NCI-H446 treated with DMSO at 0.1 percent for 48 hours (cell line): ENCODE measurements at regions not wholly inside any gene's neighbourhood (a gene's known extent, or its start where the extent isn't known, plus 50 kb on each side); places are given as distances from the start of the nearest gene placed in this dataset.
A peak's percentile ranks its signal among the peaks of the same experiment; 100 is the strongest.

Source experiments
- DNase-seq: peaks from one replicate; lab custom pipeline; 2025; lab: John Stamatoyannopoulos, UW

DNA sequence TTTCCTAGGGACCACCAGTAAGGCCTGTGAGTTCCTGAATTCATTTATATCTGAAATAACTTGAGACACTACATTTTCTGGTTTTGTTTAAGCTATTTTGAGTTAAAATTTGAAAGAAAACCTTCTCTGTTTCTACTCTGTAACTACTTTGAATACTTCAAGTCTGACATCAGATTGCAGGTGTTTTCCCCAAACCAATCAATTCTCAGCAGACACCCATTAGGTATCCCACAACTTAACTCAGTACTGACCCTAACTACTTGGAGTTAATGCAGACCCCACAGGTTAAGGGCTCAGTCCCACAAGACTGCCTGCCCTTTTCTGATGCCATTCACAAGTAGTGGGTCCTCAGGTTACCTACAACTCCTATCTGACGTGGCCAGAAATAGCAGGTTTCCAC, 1100.0 kb upstream of the SLIT2 start:
- no peak for DNase-seq

DNA sequence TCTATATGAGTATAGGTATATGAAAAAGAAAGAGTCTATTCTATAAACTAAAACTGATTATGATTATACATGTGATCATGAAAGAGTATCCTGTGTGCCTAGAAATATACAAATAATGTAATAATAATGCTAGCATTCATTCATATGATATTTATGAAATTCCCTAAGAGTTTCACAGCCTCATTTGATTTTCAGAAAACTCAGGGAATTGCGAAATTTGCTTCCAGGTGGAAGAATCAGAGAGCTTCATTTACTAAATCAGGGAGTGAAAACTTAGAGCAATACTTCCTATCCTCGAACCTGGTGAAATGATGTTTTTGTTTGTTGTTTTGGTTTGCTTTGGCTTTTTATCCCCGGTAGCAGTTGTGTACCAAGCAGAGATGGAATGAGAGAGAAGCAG, 1105.7 kb upstream of the SLIT2 start:
- DNase-seq = no peak

DNA sequence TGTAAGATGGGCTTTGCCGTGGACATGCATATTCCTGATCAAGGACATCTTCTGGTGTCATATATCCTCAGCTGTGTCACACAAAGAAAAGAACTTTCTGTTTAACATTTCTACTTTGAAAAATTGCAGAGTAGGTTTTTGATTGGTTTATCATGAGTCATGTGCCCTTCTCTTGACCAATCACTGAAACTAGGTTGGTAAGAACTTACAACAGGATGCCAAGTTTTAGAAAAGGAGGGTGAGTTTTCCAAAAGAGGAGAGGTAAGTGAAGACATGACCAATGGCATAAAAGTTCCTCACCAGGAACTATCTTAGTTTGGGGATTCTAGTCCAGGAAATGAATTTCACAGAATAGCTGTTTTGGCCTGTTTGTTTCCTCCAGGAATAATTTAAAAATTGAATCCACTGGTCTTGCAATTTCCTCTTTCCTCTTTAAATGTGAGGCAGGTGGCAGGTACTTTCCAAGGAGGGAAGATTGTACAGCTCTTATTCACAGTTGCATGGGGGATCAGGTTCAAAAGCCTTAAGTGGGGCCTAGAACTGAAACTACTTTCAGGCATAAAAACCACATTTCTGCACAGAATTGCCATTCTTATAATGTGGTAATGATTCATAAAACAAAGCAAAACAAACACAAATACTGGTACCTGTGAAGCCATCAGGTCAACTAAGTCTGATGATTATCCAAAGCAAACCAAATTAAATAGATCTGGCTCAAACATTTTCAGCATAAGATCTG, 1114.5 kb upstream of the LCORL start:
- DNase-seq = no peak

DNA sequence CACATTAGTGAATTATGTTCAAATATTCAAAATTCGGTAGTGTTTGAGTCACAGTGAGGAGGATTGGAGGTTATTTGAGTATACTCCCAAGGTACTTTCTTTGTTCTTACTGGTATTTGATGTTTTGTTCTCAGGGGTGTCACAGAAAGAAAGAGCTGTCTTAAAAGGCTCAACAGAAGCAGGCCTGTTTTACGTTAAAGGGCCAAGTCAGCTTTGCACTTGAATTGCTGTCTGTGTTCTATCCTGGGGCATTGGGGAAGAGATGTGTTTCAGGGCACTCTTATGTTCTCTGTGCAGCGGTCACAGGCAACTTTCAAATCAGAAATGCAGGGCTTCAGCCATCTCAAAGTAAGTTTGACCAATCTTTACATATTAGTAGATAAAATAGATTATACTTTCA, 1113.1 kb upstream of the LCORL start:
- no peak for DNase-seq

DNA sequence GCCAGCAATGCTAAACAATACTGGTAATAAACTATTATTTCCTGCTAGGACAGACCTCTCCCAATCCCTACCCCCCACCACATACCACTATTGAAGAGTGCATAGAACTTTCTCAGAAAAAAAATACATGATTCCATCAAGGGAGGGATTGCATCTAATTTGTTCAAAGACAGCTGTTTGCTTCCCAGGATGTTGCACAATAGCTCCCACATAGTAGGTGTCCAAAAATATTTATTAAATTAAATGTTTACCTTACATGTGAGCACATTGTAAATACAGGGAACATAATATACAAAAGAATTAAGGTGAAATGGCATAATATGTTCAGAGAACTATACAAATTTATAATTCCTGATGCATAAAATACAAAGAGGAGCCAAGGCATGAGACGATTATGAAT, 1111.8 kb upstream of the LCORL start:
- no peak for DNase-seq

DNA sequence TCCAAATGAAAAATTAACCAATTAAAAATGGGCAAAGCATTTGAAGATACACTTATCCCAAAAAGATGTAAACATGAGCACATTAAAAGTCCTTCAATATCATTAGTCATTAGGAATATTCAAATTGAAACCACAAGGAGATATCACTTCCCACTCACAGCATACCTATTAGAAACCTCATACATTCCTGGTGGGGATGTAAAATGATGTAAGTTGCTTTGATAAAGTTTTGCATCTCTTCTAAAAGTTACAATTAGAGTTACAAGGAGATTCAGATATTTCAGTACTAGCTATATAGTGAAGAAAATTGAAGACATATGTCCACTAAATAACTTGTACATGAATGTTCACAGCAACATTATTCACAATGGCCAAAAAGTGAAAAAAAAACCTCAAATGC, 1109.3 kb upstream of the LCORL start:
- DNase-seq = no peak

DNA sequence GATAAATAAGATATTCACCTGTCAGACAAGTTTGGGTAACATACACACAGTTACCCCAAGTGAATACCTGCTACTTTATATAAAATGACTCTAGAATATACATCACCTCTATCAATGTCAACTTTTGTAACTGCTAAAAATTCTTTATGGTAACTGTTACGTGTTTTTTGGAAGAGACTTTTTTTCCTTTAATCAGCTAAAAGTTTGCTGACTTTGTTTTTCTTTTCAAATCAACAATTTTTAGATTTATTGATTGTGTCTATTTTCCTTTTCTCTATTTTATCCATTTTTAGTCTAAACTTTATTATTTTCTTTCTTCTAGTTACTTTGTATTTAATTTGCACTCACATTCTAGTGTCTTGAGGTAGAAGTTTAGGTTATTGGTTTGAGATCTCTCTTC, 1106.6 kb upstream of the LCORL start:
- DNase-seq = no peak

DNA sequence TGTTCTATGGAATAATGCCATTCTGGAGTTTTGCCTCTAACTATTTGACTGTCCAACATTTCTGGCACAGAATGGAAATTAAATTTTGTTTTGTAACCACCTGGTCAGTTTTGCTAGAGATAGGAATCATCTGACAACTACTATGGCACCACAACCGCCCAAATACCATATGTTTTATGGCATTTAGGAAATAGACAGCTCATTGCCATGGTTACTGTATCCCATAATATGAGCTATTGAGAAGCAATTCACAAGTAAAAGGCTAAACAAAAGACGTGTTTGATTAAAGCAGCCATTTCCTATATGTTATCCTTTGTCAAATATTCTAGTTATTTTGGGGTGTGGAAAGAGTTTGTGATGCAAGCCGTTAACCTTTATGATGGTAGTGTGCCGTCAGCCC, 1105.3 kb upstream of the LCORL start:
- no peak for DNase-seq

DNA sequence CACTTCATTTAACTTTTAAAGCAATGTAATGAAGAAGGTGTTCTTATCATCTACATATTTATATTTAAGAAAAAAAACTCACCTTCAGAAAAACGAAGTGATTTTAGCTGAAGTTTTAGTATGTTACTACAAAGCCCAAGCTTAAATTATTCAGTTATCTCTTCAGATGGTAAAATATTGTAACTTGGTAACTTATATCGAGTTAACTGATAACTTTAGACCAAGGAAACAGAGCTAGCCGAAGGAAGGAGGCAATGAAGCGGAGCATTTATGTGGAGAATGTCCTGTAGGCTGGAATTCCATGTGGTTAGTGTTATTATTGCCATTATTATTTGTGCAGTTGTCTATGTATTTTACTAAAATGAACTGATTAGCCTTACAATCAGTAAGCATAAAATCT, 1102.1 kb upstream of the LCORL start:
- no peak for DNase-seq

DNA sequence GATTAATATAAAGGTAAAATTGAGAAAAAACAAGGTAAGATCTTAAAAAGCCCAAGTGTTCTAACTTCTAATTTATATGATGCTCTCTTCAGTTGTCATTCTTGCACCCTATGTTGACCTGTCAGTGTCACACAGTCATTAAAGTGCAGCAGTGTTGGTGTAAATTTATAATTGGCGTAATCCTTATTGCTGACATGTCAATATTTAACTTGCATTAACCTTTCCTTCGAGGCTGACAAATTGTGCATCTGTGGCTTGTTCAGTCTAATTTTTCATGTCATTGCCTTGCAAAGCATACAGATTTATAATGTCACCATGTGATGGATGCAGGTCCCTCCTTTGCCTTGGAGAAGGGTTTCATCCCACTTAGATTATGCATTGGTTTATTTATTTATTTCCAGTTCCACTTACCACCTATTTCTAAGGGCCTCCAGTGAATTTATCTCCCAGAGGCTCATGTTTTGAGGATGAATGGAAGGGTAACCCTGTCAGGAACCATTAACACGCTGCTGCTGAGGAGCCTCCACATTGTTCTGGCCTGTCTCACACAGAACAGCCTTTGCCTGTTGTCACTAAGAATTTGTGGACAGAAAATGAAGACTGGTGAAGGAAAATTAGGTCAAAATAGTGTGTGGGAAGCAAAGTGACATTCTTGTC, 1098.5 kb upstream of the LCORL start:
- DNase-seq = no peak

DNA sequence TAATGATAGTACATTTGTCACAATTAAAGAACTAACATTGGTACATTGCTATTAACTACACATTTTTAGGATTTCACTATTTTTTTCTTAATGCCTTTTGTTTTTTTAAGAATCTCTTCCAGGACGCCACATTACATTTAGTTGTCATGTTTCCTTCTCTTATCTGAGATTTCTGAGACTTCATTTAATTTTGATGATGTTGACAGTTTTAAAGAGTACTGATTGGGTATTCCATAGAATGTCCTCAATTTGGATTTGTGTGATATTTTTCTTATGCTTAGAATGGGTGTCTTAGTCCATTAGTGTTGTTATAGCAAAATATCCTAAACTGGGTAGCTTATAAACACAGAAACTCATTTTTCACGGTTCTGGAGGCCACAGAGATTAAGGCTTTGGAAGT, 1095.5 kb upstream of the LCORL start:
- DNase-seq = no peak

DNA sequence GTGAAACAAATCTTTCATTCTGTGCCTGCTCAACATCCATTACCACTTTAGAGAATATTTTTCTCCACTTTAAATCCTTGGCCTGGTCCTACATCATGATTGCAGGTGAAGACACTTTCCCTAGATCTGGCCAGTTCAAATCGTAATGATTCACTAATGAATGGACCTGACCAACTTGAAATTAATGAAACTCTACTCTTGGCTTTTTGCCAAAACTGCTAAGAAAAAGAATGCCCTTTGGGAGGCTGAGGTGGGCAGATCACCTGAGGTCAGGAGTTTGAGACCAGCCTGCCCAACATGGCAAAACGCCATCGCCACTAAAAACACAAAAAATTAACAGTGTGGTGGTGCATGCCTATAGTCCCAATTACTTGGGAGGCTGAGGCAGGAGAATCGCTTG, 1082.6 kb upstream of the LCORL start:
- DNase-seq = no peak

DNA sequence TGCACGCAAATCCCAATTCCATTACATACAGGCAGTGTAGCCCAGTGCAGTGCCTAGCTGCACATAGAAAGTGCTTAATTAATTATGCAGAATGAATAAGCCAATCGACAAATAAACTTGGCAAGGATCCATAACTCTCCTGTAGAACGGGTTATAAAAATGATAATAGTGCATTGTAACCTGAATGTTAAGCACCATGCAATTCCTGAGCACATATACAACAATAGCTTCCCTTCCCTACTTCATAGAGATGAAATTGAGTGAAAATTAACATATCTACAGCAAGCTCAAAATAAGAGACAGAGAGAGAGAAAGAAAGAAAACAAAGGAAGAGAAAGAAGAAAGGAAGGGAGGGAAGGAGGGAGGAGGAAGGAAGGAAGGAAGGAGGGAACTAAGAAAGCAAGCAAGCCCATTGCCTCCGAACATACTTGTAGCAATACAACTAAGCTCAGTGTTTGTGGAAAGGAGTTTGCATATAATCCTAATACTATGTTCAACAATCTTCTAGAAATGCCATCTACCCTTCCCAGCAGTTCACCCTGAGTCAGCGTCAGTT, 1074.0 kb upstream of the LCORL start:
- no peak for DNase-seq

DNA sequence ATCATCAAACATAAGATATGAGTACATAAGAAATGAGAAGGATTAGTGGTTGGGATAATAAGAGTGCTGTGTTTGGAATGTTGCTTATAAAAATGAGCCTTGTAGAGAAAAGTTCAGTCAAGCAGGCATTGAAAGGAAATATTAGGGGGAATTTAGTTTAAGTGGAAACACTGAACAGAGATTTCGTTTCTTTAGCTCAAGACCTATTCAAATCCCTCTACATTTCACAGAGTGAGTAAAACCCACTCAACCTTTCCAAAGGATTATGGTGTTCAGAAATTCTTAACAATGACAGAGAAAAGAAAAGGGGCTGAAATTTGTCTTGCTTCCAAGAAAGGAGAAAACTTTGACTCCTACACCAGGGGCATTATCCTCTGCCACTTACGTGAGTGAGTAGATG, 1072.4 kb upstream of the LCORL start:
- DNase-seq = no peak

DNA sequence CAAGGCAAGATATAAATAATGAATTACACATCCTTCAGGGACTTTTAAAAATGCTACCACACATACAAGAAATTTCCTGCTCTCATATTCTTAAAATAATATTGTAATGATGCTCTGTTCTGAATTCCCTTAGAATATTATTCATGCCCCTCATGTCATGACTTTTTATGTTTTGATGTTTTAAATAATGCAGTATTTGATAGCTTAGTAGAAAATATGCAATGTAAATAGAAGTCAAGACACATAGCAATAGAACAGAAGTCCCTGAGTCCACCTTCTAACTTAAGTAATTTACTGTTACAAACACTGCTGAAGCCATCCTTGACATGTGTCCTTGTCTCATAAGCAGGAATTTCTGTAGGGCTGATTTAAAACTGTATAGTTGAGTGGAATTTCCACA, 1071.2 kb upstream of the LCORL start:
- DNase-seq = no peak

DNA sequence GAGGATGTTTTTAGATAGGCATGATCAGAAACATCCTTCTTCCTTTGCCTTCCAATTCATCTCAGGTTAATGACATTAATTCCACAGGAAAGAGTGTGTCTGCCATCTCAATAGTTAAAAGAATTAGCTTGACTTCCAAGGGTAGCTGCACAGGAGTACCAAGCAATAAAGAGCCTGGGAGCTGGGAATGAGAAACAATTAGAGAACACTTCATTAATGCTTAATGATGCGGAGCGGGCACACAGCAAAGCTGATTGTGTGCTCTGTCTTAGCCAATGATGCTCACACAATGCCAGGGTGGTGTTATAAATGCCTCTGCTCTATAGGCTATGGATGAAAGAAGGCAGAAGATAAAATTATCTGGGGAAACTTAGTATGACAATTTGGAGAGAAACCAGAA, 1052.5 kb upstream of the LCORL start:
- no peak for DNase-seq

DNA sequence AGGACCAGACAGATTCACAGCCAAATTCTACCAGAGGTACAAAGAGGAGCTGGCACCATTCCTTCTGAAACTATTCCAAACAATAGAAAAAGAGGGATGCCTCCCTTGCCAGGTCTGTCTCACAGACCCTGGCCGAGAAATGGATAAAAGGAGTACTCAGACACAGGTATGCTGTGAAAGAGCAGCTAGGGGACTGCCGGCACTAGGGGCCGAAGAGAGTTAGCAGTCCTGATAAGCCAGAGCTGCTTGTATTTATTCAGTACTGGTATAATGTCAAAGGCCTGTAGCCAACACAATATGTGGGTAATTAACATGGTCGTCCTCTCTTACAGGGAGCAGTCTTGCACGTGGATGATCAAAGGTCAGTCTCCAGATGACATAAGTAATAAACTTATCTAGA, 1042.1 kb upstream of the LCORL start:
- DNase-seq = no peak

DNA sequence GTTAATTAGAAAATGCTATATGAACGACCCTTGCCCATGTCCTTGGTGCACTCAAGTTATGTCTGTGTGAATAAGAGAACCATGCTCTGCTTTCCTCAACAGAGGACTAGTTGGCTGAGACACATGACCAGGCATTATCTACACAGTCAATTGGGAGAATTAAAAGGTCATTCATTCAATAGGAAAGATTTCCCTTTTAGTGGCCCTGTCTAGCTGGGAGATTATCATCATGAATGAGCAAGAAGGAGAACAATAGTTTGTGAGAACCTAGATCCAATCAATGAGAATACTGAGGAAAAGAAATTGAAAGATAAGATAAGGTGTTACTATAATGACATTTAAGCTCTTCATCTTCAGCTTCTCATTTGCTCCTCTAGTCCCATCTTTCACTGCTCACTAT, 1033.4 kb upstream of the LCORL start:
- DNase-seq = no peak

DNA sequence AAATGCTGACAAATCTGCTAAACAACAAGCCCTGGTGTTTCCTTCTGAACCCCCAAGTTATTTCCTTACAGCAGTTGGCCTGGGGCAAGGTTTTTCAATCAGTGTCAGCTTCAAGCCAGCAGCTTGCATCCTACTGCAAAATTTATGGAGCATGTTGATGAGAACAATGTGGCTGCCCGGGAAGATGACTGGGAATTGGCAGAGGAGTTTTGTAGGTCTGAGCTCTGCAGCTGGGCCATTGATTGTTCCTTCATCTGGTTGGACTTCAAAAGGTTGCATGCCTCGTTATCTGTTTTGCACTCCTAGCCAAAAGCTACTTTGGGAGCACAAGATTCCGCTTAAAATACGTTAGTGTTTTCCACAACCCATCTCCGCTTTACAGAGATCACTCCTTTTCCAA, 1030.3 kb upstream of the LCORL start:
- DNase-seq = peak; percentile 15

DNA sequence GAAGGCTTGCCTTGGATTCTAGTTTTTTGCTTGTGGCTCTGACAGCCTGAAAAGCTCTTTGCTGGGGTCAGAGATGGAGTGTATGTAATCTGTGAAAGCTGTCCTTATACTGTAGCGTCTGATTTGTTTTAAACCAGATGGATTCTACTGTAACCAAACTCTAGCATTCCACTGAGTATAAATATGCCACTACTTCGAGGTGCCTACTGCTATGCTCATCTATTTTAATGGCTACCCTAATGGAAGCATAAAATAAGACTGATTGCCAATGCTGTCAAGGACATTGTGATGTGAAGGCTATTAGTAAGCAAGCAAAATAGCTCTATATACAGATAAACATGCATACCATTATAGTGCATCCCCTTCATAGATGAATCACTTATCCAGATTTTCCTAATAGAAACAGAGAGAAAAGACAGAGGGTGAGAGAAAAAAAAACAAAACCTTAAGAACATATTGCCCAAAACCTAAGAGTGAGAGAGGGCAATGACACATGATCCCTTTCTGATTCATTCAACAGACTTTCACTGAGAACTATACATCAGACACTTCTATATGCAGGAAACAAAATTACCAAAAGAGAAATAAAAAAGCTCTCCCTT, 1025.8 kb upstream of the LCORL start:
- DNase-seq = no peak

DNA sequence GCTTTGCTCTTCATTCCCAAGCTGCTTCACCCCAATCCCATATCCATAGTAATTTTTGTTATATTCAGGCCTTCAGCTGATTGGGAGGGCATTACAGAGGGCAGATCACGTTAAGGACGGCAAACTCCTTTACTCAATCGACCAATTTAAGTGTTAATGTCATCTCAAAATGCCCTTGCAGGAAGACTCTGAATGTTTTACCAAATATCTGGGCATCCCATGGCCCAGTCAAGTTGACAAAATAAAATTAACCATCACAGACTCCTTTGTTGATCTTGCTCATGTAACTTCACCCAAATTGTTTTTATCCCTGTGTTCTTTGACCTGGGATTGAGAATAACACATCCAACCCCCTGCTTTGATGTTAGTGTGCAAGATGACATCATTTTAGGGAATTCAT, 1018.3 kb upstream of the LCORL start:
- DNase-seq = no peak

DNA sequence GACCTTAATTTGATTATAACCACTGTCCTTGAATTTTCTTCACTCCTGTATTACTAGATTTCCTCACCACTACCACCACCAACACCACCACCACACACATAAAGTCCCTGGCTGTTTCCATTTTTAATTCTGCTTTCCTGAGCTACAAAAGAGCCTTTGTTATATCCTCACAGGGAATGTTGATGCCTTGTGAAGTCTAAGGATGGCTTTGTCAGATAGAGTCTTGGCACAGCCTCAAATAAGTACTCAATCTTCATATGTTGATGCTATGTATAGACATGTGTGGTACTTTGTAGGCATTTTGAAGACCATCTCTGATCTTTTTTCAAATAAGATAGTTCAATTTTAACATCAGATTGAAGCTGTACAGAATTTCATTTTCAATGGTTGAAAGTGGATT, 1016.7 kb upstream of the LCORL start:
- no peak for DNase-seq
